HCT116 (cell line): ENCODE measurements at regions not wholly inside any gene's neighbourhood (a gene's known extent, or its start where the extent isn't known, plus 50 kb on each side); places are given as distances from the start of the nearest gene placed in this dataset.

Experiments used
- ATAC-seq: fragments of 200-7000 bp; cut with Tn5 transposase; 2 replicates; pipeline ENCODE4 v1.9.1; 2020; ENCODE audit warnings: mild to moderate bottlenecking, moderate library complexity
- BruUV-seq: library from RNA; stranded (reverse); fragments of 400-500 nt; replicated peaks from 2 replicates; lab custom pipeline; 2021; lab: Mats Ljungman, UMichigan
- CTCF ChIA-PET: fragments of 300-600 bp; sonication (Branson Sonifier 250); formaldehyde crosslinking; loops from one replicate; lab custom pipeline; 2021; ENCODE audit warnings: antibody characterized with exemption; lab: Charles Lee
- POLR2A ChIA-PET: fragments of 300-600, 350-600 bp; sonication (Branson Sonifier 250); formaldehyde crosslinking; loops from one replicate; lab custom pipeline; 2021; ENCODE audit warnings: antibody characterized with exemption; lab: Charles Lee
- RAD21 ChIA-PET, 2 experiments: fragments of 300-600 bp; sonication (Branson Sonifier 250); formaldehyde crosslinking; loops; one replicate each; lab custom pipeline; 2023; ENCODE audit warnings: low total read pairs in 2 of 2; ENCODE audit not compliant: uncharacterized antibody in 2 of 2, unreplicated experiment in 2 of 2, low non-redundant PET in 1 of 2; lab: Charles Lee
- DNase-seq: peaks from one replicate; pipeline ENCODE4 v3.0.0-alpha.2; 2010; ENCODE audit warnings: low read depth, low spot score
- H2AFZ ChIP-seq: fragments of 200-600 bp; shearing (Covaris generic), sonication (generic); 2 replicates; pipeline ENCODE4 v1.6.1; 2017; ENCODE audit warnings: low read depth, mixed run types, mixed read lengths, antibody characterized with exemption, low read length; ENCODE audit not compliant: poor library complexity, severe bottlenecking
- H3K27ac ChIP-seq: 2 replicates; pipeline ENCODE4 v1.5.1; 2012; ENCODE audit warnings: low read depth, low read length
- H3K27me3 ChIP-seq: fragments of 200-600 bp; sonication (generic); 2 replicates; pipeline ENCODE4 v1.6.1; 2016; ENCODE audit warnings: mixed run types, low read length, mixed read lengths; ENCODE audit not compliant: insufficient read depth
- H3K36me3 ChIP-seq, 2 experiments: fragments of 200-500 bp in 1 of 2; fragments of 200-600 bp in 1 of 2; sonication (Bioruptor generic) in 1 of 2; sonication (generic) in 1 of 2; 2 replicates each; pipeline versions ENCODE4 v1.5.1 to v1.6.1; 2014 to 2016; ENCODE audit warnings: low read length in 2 of 2, inconsistent platforms in 1 of 2, mixed read lengths in 1 of 2, mixed run types in 1 of 2; ENCODE audit not compliant: insufficient read depth in 2 of 2, control insufficient read depth in 1 of 2
- H3K4me1 ChIP-seq, 2 experiments: fragments of 200-600 bp in 1 of 2; sonication (generic) in 1 of 2; 2 replicates each; pipeline versions ENCODE4 v1.5.1 to v1.6.1; 2012 to 2017; ENCODE audit warnings: low read length in 2 of 2, inconsistent platforms in 1 of 2, mild to moderate bottlenecking in 1 of 2, mixed read lengths in 1 of 2, mixed run types in 1 of 2, moderate library complexity in 1 of 2; ENCODE audit not compliant: insufficient read depth in 2 of 2, control insufficient read depth in 1 of 2
- H3K4me2 ChIP-seq: fragments of 200-600 bp; sonication (generic); 2 replicates; pipeline ENCODE4 v1.6.1; 2017; ENCODE audit warnings: mixed run types, low read length, mixed read lengths
- H3K4me3 ChIP-seq, 2 experiments: fragments of 200-600 bp in 1 of 2; sonication (generic) in 1 of 2; replicated peaks in 1 of 2; 2 replicates each; pipeline ENCODE4 v1.5.1; 2011 to 2016; ENCODE audit warnings: low read length in 2 of 2, control low read depth in 1 of 2, low read depth in 1 of 2, mild to moderate bottlenecking in 1 of 2, mixed read lengths in 1 of 2, mixed run types in 1 of 2
- H3K79me2 ChIP-seq: fragments of 200-600 bp; sonication (generic); 2 replicates; pipeline ENCODE4 v1.6.1; 2017; ENCODE audit warnings: mild to moderate bottlenecking, mixed run types, low read length, moderate library complexity, mixed read lengths; ENCODE audit not compliant: insufficient read depth
- H3K9ac ChIP-seq: fragments of 200-600 bp; sonication (generic); 2 replicates; pipeline ENCODE4 v1.6.1; 2016; ENCODE audit warnings: low read length, mixed read lengths
- H3K9me2 ChIP-seq: fragments of 200-600 bp; sonication (generic), shearing (Covaris generic); 2 replicates; pipeline ENCODE4 v1.6.1; 2017; ENCODE audit warnings: mixed run types, mild to moderate bottlenecking, moderate library complexity; ENCODE audit not compliant: insufficient read depth
- H3K9me3 ChIP-seq, 2 experiments: fragments of 200-500 bp in 1 of 2; fragments of 200-600 bp in 1 of 2; sonication (Bioruptor generic) in 1 of 2; sonication (generic) in 1 of 2; 2 replicates each; pipeline ENCODE4 v1.6.1; 2014 to 2017; ENCODE audit warnings: low read length in 2 of 2, mixed read lengths in 2 of 2, inconsistent platforms in 1 of 2, low read depth in 1 of 2, mild to moderate bottlenecking in 1 of 2, mixed run types in 1 of 2, moderate library complexity in 1 of 2; ENCODE audit not compliant: control insufficient read depth in 1 of 2, insufficient read depth in 1 of 2
- H4K20me1 ChIP-seq: fragments of 200-600 bp; sonication (generic), shearing (Covaris generic); 2 replicates; pipeline ENCODE4 v1.6.1; 2017; ENCODE audit warnings: mixed run types, mild to moderate bottlenecking, moderate library complexity; ENCODE audit not compliant: insufficient read depth
- ATF3 ChIP-seq: IDR thresholded peaks from 2 replicates; pipeline ENCODE4 v1.6.1; 2012
- CBX3 ChIP-seq: IDR thresholded peaks from 2 replicates; pipeline ENCODE4 v1.6.1; 2012; ENCODE audit warnings: low read depth
- CEBPB ChIP-seq: IDR thresholded peaks from 2 replicates; pipeline ENCODE4 v1.6.1; 2012; ENCODE audit warnings: low read depth
- EGR1 ChIP-seq: IDR thresholded peaks from 2 replicates; pipeline ENCODE4 v1.6.1; 2012; ENCODE audit warnings: low read depth
- EZH2 ChIP-seq: fragments of 200-600 bp; sonication (generic); IDR thresholded peaks from 2 replicates; pipeline ENCODE4 v1.6.1; 2017; ENCODE audit warnings: antibody characterized with exemption, mixed run types
- EZH2phosphoT487 ChIP-seq: fragments of 200-600 bp; IDR thresholded peaks from 2 replicates; pipeline ENCODE4 v1.6.1; 2018; ENCODE audit warnings: antibody characterized with exemption, borderline replicate concordance
- POLR2A ChIP-seq: IDR thresholded peaks from 2 replicates; pipeline ENCODE4 v1.7.0; 2011; ENCODE audit warnings: borderline replicate concordance; ENCODE audit not compliant: insufficient read depth, insufficient read length; ENCODE audit errors: extremely low read depth
- POLR2AphosphoS5 ChIP-seq: IDR thresholded peaks from 2 replicates; pipeline ENCODE4 v1.6.1; 2011; ENCODE audit warnings: mild to moderate bottlenecking, low read depth, low read length, moderate library complexity
- SIN3A ChIP-seq: IDR thresholded peaks from 2 replicates; pipeline ENCODE4 v1.6.1; 2012; ENCODE audit warnings: low read depth
- SP1 ChIP-seq: IDR thresholded peaks from 2 replicates; pipeline ENCODE4 v1.6.1; 2012; ENCODE audit warnings: low read depth
- SRF ChIP-seq: IDR thresholded peaks from 2 replicates; pipeline ENCODE4 v1.6.1; 2012; ENCODE audit warnings: low read depth
- TCF7L2 ChIP-seq: IDR thresholded peaks from 2 replicates; pipeline ENCODE4 v1.7.0; 2011; ENCODE audit warnings: borderline replicate concordance, inconsistent platforms; ENCODE audit not compliant: insufficient read depth, insufficient read length; ENCODE audit errors: extremely low read depth
- YY1 ChIP-seq: IDR thresholded peaks from 2 replicates; pipeline ENCODE4 v1.6.1; 2011; ENCODE audit warnings: low read length, low read depth, moderate library complexity, mild to moderate bottlenecking; ENCODE audit not compliant: insufficient replicate concordance; ENCODE audit errors: extremely low read depth
- ZFX ChIP-seq: fragments of 450-650 bp; IDR thresholded peaks from 2 replicates; pipeline ENCODE4 v1.6.1; 2017
- intact Hi-C: fragments of 100-400 bp; cut with micrococcal nuclease; formaldehyde crosslinking; loops from 2 replicates; pipeline ENCODE4 v1.10.0; 2022
- TF ChIP-seq, protein P1 (sequence below): IDR thresholded peaks from 2 replicates; pipeline ENCODE4 v1.6.1; 2011; ENCODE audit warnings: mild to moderate bottlenecking, low read length, moderate library complexity; ENCODE audit not compliant: insufficient replicate concordance; ENCODE audit errors: extremely low read depth
- TF ChIP-seq, protein P2 (sequence below): IDR thresholded peaks from 2 replicates; pipeline ENCODE4 v1.6.1; 2012; ENCODE audit warnings: low read depth
- TF ChIP-seq, protein P3 (sequence below), 3 experiments: fragments of 200-600 bp in 1 of 3; sonication (generic) in 1 of 3; IDR thresholded peaks in 2 of 3; conservative IDR thresholded peaks in 1 of 3; 2 replicates each; pipeline ENCODE4 v1.5.1; 2012 to 2017; ENCODE audit warnings: low read depth in 2 of 3, low read length in 2 of 3, antibody characterized with exemption in 1 of 3, borderline replicate concordance in 1 of 3, control low read depth in 1 of 3, mild to moderate bottlenecking in 1 of 3, mixed read lengths in 1 of 3, mixed run types in 1 of 3, moderate library complexity in 1 of 3; ENCODE audit not compliant: insufficient read depth in 1 of 3

GRCh38 chr11:110373051-110373702, 56.6 kb upstream of the FDX1 start:
- H2AFZ ChIP-seq, result no peak overlapping the region
- no peaks in the 10 kb centered on the region for H4K20me1 ChIP-seq
- no peaks in the 10 kb centered on the region for H3K9me2 ChIP-seq
- no peaks in the 10 kb centered on the region for H3K9me3 ChIP-seq
- no peaks in the 10 kb centered on the region for H3K36me3 ChIP-seq
- H3K4me1 ChIP-seq, result peaks cover 8% of the 10 kb centered on the region in 2 experiments; a peak in 3 of 4 replicates
- RAD21 ChIA-PET, result no interaction called here
- no peak for ATAC-seq
- no peak for DNase-seq
- no peak overlapping the region for H3K9ac ChIP-seq
- H3K4me2 ChIP-seq, result no peak overlapping the region
- CTCF ChIA-PET, result interaction anchor here (0.8 kb wide), 1 partner anchor 172 kb away, joined by 4 read pairs; no protein-coding TSS in a partner anchor
- TF ChIP-seq CEBPB (no peak), CBX3 (no peak), EZH2 (no peak), YY1 (no peak), POLR2A (no peak), SRF (no peak), POLR2AphosphoS5 (no peak), EGR1 (no peak), ATF3 (no peak), TCF7L2 (no peak), ZFX (no peak), SIN3A (no peak), SP1 (no peak), EZH2phosphoT487 (no peak)
- TF ChIP-seq, protein P1, sequence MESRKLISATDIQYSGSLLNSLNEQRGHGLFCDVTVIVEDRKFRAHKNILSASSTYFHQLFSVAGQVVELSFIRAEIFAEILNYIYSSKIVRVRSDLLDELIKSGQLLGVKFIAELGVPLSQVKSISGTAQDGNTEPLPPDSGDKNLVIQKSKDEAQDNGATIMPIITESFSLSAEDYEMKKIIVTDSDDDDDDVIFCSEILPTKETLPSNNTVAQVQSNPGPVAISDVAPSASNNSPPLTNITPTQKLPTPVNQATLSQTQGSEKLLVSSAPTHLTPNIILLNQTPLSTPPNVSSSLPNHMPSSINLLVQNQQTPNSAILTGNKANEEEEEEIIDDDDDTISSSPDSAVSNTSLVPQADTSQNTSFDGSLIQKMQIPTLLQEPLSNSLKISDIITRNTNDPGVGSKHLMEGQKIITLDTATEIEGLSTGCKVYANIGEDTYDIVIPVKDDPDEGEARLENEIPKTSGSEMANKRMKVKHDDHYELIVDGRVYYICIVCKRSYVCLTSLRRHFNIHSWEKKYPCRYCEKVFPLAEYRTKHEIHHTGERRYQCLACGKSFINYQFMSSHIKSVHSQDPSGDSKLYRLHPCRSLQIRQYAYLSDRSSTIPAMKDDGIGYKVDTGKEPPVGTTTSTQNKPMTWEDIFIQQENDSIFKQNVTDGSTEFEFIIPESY, result no peak
- TF ChIP-seq, protein P2, sequence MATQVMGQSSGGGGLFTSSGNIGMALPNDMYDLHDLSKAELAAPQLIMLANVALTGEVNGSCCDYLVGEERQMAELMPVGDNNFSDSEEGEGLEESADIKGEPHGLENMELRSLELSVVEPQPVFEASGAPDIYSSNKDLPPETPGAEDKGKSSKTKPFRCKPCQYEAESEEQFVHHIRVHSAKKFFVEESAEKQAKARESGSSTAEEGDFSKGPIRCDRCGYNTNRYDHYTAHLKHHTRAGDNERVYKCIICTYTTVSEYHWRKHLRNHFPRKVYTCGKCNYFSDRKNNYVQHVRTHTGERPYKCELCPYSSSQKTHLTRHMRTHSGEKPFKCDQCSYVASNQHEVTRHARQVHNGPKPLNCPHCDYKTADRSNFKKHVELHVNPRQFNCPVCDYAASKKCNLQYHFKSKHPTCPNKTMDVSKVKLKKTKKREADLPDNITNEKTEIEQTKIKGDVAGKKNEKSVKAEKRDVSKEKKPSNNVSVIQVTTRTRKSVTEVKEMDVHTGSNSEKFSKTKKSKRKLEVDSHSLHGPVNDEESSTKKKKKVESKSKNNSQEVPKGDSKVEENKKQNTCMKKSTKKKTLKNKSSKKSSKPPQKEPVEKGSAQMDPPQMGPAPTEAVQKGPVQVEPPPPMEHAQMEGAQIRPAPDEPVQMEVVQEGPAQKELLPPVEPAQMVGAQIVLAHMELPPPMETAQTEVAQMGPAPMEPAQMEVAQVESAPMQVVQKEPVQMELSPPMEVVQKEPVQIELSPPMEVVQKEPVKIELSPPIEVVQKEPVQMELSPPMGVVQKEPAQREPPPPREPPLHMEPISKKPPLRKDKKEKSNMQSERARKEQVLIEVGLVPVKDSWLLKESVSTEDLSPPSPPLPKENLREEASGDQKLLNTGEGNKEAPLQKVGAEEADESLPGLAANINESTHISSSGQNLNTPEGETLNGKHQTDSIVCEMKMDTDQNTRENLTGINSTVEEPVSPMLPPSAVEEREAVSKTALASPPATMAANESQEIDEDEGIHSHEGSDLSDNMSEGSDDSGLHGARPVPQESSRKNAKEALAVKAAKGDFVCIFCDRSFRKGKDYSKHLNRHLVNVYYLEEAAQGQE, result no peak
- TF ChIP-seq, protein P3, sequence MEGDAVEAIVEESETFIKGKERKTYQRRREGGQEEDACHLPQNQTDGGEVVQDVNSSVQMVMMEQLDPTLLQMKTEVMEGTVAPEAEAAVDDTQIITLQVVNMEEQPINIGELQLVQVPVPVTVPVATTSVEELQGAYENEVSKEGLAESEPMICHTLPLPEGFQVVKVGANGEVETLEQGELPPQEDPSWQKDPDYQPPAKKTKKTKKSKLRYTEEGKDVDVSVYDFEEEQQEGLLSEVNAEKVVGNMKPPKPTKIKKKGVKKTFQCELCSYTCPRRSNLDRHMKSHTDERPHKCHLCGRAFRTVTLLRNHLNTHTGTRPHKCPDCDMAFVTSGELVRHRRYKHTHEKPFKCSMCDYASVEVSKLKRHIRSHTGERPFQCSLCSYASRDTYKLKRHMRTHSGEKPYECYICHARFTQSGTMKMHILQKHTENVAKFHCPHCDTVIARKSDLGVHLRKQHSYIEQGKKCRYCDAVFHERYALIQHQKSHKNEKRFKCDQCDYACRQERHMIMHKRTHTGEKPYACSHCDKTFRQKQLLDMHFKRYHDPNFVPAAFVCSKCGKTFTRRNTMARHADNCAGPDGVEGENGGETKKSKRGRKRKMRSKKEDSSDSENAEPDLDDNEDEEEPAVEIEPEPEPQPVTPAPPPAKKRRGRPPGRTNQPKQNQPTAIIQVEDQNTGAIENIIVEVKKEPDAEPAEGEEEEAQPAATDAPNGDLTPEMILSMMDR (IDR thresholded peaks at IDR 0.05 in 2 of 3, conservative IDR thresholded peaks at IDR 0.05 in 1 of 3; ENCODE audit: borderline replicate concordance in 1 of 3, insufficient read depth in 1 of 3, low read depth in 2 of 3, low read length in 2 of 3), result no peak
- H3K79me2 ChIP-seq, result no peaks in the 10 kb centered on the region
- BruUV-seq, result no TSS peak
- POLR2A ChIA-PET, result no interaction called here
- H3K27me3 ChIP-seq, result no peaks in the 10 kb centered on the region
- H3K4me3 ChIP-seq, result no peak overlapping the region
- no peak overlapping the region for H3K27ac ChIP-seq
- intact Hi-C loops, result loop anchor here (10.0 kb wide), 1 partner anchor 278 kb away; the partner anchor contains the start of gene ZC3H12C
